OCI-LY3 (cell line): ENCODE measurements at regions not wholly inside any gene's neighbourhood (a gene's known extent, or its start where the extent isn't known, plus 50 kb on each side); places are given as distances from the start of the nearest gene placed in this dataset.

Source experiments
- CTCF ChIP-seq: fragments of 200-600, 300-600 bp; sonication (generic); IDR thresholded peaks from 2 replicates; pipeline ENCODE4 v1.5.1; 2014; ENCODE audit warnings: antibody characterized with exemption, low read length, low read depth
- EZH2phosphoT487 ChIP-seq: fragments of 200-600 bp; shearing (Covaris generic); IDR thresholded peaks from 2 replicates; pipeline ENCODE4 v1.6.1; 2018; ENCODE audit warnings: antibody characterized with exemption, mixed run types, low read depth

GRCh38 chr5:52468976-52469375 lies 318.7 kb upstream of the ITGA1 start:
- TF ChIP-seq CTCF (no peak), EZH2phosphoT487 (no peak)
